Hematopoietic multipotent progenitor cell treated with erythropoietin and hydrocortisone succinate and interleukin-3 and kit ligand, for 4 days (in vitro differentiated cells): ENCODE measurements at regions not wholly inside any gene's neighbourhood (a gene's known extent, or its start where the extent isn't known, plus 50 kb on each side); places are given as distances from the start of the nearest gene placed in this dataset.
A peak's percentile ranks its signal among the peaks of the same experiment; 100 is the strongest.
"Not testable (repeated sequence)": the region's sequence is repeated elsewhere in the genome, so short reads cannot be mapped to it uniquely, and the experiment has no call there.

Source experiments
- DNase-seq: peaks from one replicate; pipeline ENCODE4 v3.0.0-alpha.2; 2015

GRCh38 chr3:16770792-16771191 is 114.0 kb upstream of the PLCL2 start:
- DNase-seq: no peak

- DNase-seq: not testable (repeated sequence)
These were observed 111.2 kb upstream of the PLCL2 start for GRCh38 chr3:16773594-16773993.

GRCh38 chr3:16774536-16774935 is 110.2 kb upstream of the PLCL2 start:
- not testable (repeated sequence) for DNase-seq

GRCh38 chr3:16784973-16785372 is 99.8 kb upstream of the PLCL2 start:
- no peak for DNase-seq

GRCh38 chr3:16785465-16785864 is 99.3 kb upstream of the PLCL2 start:
- DNase-seq: no peak

GRCh38 chr3:16788440-16789056 is 96.2 kb upstream of the PLCL2 start:
- peak; percentile 66 for DNase-seq

GRCh38 chr3:16789344-16790120 is 95.2 kb upstream of the PLCL2 start:
- DNase-seq: no peak

- no peak for DNase-seq
These were observed 94.0 kb upstream of the PLCL2 start for GRCh38 chr3:16790432-16791400.

- DNase-seq: no peak
These were observed 91.4 kb upstream of the PLCL2 start for GRCh38 chr3:16793321-16793720.

- no peak for DNase-seq
These were observed 90.5 kb upstream of the PLCL2 start for GRCh38 chr3:16794257-16794656.

- no peak for DNase-seq
These were observed 89.2 kb upstream of the PLCL2 start for GRCh38 chr3:16795581-16795980.

GRCh38 chr3:16797831-16798230 is 86.9 kb upstream of the PLCL2 start:
- no peak for DNase-seq

GRCh38 chr3:16798738-16799137 is 86.0 kb upstream of the PLCL2 start:
- no peak for DNase-seq

GRCh38 chr3:16800361-16800760 is 84.4 kb upstream of the PLCL2 start:
- DNase-seq: no peak

GRCh38 chr3:16801223-16801622 is 83.5 kb upstream of the PLCL2 start:
- peak; percentile 77 for DNase-seq

GRCh38 chr3:16801698-16802097 is 83.1 kb upstream of the PLCL2 start:
- no peak for DNase-seq

GRCh38 chr3:16802389-16802788 is 82.4 kb upstream of the PLCL2 start:
- DNase-seq: no peak

GRCh38 chr3:16803019-16803418 is 81.7 kb upstream of the PLCL2 start:
- no peak for DNase-seq

- no peak for DNase-seq
These were observed 77.4 kb upstream of the PLCL2 start for GRCh38 chr3:16807391-16807790.

GRCh38 chr3:16808393-16809107 is 76.2 kb upstream of the PLCL2 start:
- peak; percentile 54 for DNase-seq

- no peak for DNase-seq
These were observed 75.3 kb upstream of the PLCL2 start for GRCh38 chr3:16809482-16809881.

GRCh38 chr3:16809993-16810392 is 74.8 kb upstream of the PLCL2 start:
- no peak for DNase-seq
